SK-N-SH treated with all-trans-retinoic acid at 6 μM for 48 hours (cell line): ENCODE measurements at regions not wholly inside any gene's neighbourhood (a gene's known extent, or its start where the extent isn't known, plus 50 kb on each side); places are given as distances from the start of the nearest gene placed in this dataset.

Experiments used
- ATAC-seq: fragments of 200-7000 bp; cut with Tn5 transposase; 3 replicates; pipeline ENCODE4 v1.9.1; 2020; ENCODE audit warnings: mild to moderate bottlenecking, moderate library complexity
- ARNTL ChIP-seq: fragments of 450-650 bp; formaldehyde crosslinking; IDR thresholded peaks from 2 replicates; pipeline ENCODE4 v1.5.0; 2020; ENCODE audit warnings: low read depth, mild to moderate bottlenecking, moderate library complexity, borderline replicate concordance
- BACH2 ChIP-seq: fragments of 250-450 bp; sonication (Bioruptor Pico); IDR thresholded peaks from 2 replicates; pipeline ENCODE4 v1.9.0; 2021; ENCODE audit warnings: mild to moderate bottlenecking, borderline replicate concordance
- CSDC2 ChIP-seq: fragments of 250-450 bp; sonication (Bioruptor Pico); IDR thresholded peaks from 2 replicates; pipeline ENCODE4 v1.5.0; 2020; ENCODE audit warnings: mild to moderate bottlenecking, moderate library complexity
- ESRRG ChIP-seq: fragments of 250-450 bp; sonication (Bioruptor Pico); IDR thresholded peaks from 2 replicates; pipeline ENCODE4 v1.6.1; 2021; ENCODE audit warnings: mild to moderate bottlenecking
- GLIS3 ChIP-seq: fragments of 250-450 bp; sonication (Bioruptor Pico); IDR thresholded peaks from 2 replicates; pipeline ENCODE4 v1.5.0; 2020; ENCODE audit warnings: mild to moderate bottlenecking, moderate library complexity
- ISL1 ChIP-seq: fragments of 250-450 bp; sonication (Bioruptor Pico); IDR thresholded peaks from 2 replicates; pipeline ENCODE4 v2.1.2; 2022; ENCODE audit warnings: mild to moderate bottlenecking, moderate library complexity
- PPARA ChIP-seq: fragments of 250-450 bp; sonication (Bioruptor Pico); IDR thresholded peaks from 2 replicates; pipeline ENCODE4 v1.5.0; 2020; ENCODE audit warnings: mild to moderate bottlenecking, borderline replicate concordance
- RARB ChIP-seq: fragments of 250-450 bp; sonication (Bioruptor Pico); IDR thresholded peaks from 2 replicates; pipeline ENCODE4 v1.8.0; 2021; ENCODE audit warnings: mild to moderate bottlenecking, moderate library complexity
- SNAI2 ChIP-seq: fragments of 250-450 bp; sonication (Bioruptor Pico); IDR thresholded peaks from 2 replicates; pipeline ENCODE4 v1.5.0; 2020; ENCODE audit warnings: mild to moderate bottlenecking, moderate library complexity
- TCF4 ChIP-seq: fragments of 250-450 bp; sonication (Bioruptor Pico); IDR thresholded peaks from 2 replicates; pipeline ENCODE4 v1.8.0; 2021; ENCODE audit warnings: mild to moderate bottlenecking, moderate library complexity, borderline replicate concordance
- TOX ChIP-seq: fragments of 250-450 bp; sonication (Bioruptor Pico); IDR thresholded peaks from 2 replicates; pipeline ENCODE4 v1.8.0; 2021; ENCODE audit warnings: mild to moderate bottlenecking, moderate library complexity, borderline replicate concordance
- ZC3H10 ChIP-seq: fragments of 250-450 bp; sonication (Bioruptor Pico); IDR thresholded peaks from 2 replicates; pipeline ENCODE4 v1.5.1; 2021; ENCODE audit warnings: mild to moderate bottlenecking, moderate library complexity
- ZFP30 ChIP-seq: fragments of 450-650 bp; formaldehyde crosslinking; IDR thresholded peaks from 2 replicates; pipeline ENCODE4 v1.5.0; 2022; ENCODE audit warnings: mild to moderate bottlenecking, moderate library complexity
- ZNF565 ChIP-seq: fragments of 450-650 bp; formaldehyde crosslinking; conservative IDR thresholded peaks from 2 replicates; pipeline ENCODE4 v1.5.0; 2020; ENCODE audit warnings: low read depth, mild to moderate bottlenecking, moderate library complexity
- ZNF8 ChIP-seq: fragments of 450-650 bp; formaldehyde crosslinking; IDR thresholded peaks from 2 replicates; pipeline ENCODE4 v1.5.0; 2020; ENCODE audit warnings: mild to moderate bottlenecking, moderate library complexity
- TF ChIP-seq, protein P1 (sequence below): fragments of 250-450 bp; sonication (Bioruptor Pico); IDR thresholded peaks from 2 replicates; pipeline ENCODE4 v1.5.0; 2020; ENCODE audit warnings: mild to moderate bottlenecking, moderate library complexity
- TF ChIP-seq, protein P2 (sequence below): fragments of 250-450 bp; sonication (Bioruptor Pico); IDR thresholded peaks from 2 replicates; pipeline ENCODE4 v1.5.1; 2020; ENCODE audit warnings: low read depth, mild to moderate bottlenecking, moderate library complexity
- TF ChIP-seq, protein P3 (sequence below): fragments of 250-450 bp; sonication (Bioruptor Pico); IDR thresholded peaks from 2 replicates; pipeline ENCODE4 v1.5.1; 2021; ENCODE audit warnings: mild to moderate bottlenecking, moderate library complexity
- TF ChIP-seq, protein P4 (sequence below): fragments of 250-450 bp; sonication (Bioruptor Pico); IDR thresholded peaks from 2 replicates; pipeline ENCODE4 v1.8.0; 2020; ENCODE audit warnings: mild to moderate bottlenecking, moderate library complexity, borderline replicate concordance
- TF ChIP-seq, protein P5 (sequence below): fragments of 250-450 bp; sonication (Bioruptor Pico); IDR thresholded peaks from 2 replicates; pipeline ENCODE4 v1.8.0; 2021; ENCODE audit warnings: low read depth, mild to moderate bottlenecking, moderate library complexity, borderline replicate concordance

DNA sequence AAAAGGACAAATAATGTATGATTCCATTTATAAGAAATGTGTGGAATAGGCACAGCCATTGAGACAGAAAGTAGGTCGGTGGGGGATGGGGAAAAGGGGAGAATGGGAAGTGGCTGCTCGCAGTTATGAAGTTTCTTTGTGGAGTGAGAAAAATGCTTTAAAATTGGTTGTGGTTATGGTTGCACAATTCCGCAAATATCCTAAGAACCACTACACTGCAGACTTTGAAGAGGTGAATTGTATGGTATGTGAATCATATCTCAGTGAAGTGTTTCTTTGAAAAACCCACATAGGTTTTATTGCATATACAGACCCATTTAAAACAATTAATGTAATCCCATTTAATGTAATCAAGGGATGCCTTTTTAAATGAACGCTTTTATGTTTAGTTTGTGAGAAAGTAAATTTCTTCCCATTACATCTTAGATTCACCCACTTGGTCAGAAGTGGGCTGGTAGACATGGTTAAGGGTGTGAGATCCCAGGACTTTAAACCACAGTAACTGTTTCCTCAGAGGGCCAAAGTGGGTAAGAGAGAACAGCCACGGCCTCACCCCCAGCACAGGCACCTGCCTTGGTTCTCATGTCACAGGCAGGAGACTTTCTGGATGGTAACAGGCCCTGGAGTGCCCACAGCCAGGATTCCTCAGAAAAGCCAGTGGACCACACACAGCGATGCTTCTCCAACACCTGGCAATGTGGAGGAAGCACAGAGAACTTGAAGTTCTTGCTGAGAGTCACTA, 119.3 kb upstream of the GJB6 start:
- ATAC-seq: no peak

DNA sequence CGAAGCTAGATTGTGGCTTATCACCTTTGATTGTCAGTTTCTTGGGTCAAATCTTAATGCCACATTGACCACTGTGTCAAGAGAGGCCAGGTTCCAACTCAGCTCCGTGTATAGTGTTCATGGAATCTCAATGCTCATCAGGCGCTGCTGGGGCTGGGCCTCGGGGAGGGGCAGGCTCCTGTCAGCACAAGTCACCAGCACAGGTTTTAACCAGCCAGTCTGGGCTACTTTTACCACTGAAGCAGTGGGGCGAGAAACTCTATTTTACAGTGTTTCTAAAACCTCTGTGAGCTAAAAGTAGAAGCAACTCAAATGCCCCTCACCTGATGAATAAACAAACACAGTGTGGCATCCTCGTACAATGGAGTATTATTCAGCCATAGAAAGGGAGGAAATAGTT, 118.7 kb upstream of the GJB6 start:
- ATAC-seq: no peak
- TF ChIP-seq, protein P1, sequence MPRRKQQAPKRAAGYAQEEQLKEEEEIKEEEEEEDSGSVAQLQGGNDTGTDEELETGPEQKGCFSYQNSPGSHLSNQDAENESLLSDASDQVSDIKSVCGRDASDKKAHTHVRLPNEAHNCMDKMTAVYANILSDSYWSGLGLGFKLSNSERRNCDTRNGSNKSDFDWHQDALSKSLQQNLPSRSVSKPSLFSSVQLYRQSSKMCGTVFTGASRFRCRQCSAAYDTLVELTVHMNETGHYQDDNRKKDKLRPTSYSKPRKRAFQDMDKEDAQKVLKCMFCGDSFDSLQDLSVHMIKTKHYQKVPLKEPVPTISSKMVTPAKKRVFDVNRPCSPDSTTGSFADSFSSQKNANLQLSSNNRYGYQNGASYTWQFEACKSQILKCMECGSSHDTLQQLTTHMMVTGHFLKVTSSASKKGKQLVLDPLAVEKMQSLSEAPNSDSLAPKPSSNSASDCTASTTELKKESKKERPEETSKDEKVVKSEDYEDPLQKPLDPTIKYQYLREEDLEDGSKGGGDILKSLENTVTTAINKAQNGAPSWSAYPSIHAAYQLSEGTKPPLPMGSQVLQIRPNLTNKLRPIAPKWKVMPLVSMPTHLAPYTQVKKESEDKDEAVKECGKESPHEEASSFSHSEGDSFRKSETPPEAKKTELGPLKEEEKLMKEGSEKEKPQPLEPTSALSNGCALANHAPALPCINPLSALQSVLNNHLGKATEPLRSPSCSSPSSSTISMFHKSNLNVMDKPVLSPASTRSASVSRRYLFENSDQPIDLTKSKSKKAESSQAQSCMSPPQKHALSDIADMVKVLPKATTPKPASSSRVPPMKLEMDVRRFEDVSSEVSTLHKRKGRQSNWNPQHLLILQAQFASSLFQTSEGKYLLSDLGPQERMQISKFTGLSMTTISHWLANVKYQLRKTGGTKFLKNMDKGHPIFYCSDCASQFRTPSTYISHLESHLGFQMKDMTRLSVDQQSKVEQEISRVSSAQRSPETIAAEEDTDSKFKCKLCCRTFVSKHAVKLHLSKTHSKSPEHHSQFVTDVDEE (CRISPR knock-in tag): no peak
- TF ChIP-seq BACH2 (CRISPR knock-in tag): no peak
- TF ChIP-seq, protein P2, sequence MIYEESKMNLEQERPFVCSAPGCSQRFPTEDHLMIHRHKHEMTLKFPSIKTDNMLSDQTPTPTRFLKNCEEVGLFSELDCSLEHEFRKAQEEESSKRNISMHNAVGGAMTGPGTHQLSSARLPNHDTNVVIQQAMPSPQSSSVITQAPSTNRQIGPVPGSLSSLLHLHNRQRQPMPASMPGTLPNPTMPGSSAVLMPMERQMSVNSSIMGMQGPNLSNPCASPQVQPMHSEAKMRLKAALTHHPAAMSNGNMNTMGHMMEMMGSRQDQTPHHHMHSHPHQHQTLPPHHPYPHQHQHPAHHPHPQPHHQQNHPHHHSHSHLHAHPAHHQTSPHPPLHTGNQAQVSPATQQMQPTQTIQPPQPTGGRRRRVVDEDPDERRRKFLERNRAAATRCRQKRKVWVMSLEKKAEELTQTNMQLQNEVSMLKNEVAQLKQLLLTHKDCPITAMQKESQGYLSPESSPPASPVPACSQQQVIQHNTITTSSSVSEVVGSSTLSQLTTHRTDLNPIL (CRISPR knock-in tag): no peak
- no peak for TF ChIP-seq ZNF8 (CRISPR knock-in tag)
- TF ChIP-seq TCF4 (CRISPR knock-in tag): no peak
- no peak for TF ChIP-seq TOX (CRISPR knock-in tag)
- no peak for TF ChIP-seq GLIS3 (CRISPR knock-in tag)
- TF ChIP-seq, protein P3, sequence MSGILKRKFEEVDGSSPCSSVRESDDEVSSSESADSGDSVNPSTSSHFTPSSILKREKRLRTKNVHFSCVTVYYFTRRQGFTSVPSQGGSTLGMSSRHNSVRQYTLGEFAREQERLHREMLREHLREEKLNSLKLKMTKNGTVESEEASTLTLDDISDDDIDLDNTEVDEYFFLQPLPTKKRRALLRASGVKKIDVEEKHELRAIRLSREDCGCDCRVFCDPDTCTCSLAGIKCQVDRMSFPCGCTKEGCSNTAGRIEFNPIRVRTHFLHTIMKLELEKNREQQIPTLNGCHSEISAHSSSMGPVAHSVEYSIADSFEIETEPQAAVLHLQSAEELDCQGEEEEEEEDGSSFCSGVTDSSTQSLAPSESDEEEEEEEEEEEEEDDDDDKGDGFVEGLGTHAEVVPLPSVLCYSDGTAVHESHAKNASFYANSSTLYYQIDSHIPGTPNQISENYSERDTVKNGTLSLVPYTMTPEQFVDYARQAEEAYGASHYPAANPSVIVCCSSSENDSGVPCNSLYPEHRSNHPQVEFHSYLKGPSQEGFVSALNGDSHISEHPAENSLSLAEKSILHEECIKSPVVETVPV (CRISPR knock-in tag): no peak
- TF ChIP-seq CSDC2: no peak
- TF ChIP-seq, protein P4, sequence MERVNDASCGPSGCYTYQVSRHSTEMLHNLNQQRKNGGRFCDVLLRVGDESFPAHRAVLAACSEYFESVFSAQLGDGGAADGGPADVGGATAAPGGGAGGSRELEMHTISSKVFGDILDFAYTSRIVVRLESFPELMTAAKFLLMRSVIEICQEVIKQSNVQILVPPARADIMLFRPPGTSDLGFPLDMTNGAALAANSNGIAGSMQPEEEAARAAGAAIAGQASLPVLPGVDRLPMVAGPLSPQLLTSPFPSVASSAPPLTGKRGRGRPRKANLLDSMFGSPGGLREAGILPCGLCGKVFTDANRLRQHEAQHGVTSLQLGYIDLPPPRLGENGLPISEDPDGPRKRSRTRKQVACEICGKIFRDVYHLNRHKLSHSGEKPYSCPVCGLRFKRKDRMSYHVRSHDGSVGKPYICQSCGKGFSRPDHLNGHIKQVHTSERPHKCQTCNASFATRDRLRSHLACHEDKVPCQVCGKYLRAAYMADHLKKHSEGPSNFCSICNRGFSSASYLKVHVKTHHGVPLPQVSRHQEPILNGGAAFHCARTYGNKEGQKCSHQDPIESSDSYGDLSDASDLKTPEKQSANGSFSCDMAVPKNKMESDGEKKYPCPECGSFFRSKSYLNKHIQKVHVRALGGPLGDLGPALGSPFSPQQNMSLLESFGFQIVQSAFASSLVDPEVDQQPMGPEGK (CRISPR knock-in tag): no peak
- no peak for TF ChIP-seq ESRRG
- no peak for TF ChIP-seq ZNF565
- TF ChIP-seq PPARA: no peak

More for the DNA sequence above, 119.3 kb upstream of the GJB6 start:
- TF ChIP-seq, protein P2 (CRISPR knock-in tag): no peak
- no peak for TF ChIP-seq BACH2 (CRISPR knock-in tag)
- no peak for TF ChIP-seq RARB
- no peak for TF ChIP-seq ZFP30
- TF ChIP-seq ARNTL (CRISPR knock-in tag): no peak
- TF ChIP-seq, protein P5, sequence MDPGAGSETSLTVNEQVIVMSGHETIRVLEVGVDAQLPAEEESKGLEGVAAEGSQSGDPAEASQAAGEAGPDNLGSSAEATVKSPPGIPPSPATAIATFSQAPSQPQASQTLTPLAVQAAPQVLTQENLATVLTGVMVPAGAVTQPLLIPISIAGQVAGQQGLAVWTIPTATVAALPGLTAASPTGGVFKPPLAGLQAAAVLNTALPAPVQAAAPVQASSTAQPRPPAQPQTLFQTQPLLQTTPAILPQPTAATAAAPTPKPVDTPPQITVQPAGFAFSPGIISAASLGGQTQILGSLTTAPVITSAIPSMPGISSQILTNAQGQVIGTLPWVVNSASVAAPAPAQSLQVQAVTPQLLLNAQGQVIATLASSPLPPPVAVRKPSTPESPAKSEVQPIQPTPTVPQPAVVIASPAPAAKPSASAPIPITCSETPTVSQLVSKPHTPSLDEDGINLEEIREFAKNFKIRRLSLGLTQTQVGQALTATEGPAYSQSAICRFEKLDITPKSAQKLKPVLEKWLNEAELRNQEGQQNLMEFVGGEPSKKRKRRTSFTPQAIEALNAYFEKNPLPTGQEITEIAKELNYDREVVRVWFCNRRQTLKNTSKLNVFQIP (CRISPR knock-in tag): no peak
- TF ChIP-seq PPARA: no peak
- no peak for TF ChIP-seq SNAI2 (CRISPR knock-in tag)
- no peak for TF ChIP-seq ISL1 (CRISPR knock-in tag)
- TF ChIP-seq ZNF565: no peak
- no peak for TF ChIP-seq CSDC2
- TF ChIP-seq, protein P1 (CRISPR knock-in tag): no peak
- TF ChIP-seq ESRRG: no peak
- TF ChIP-seq, protein P4 (CRISPR knock-in tag): no peak
- no peak for TF ChIP-seq ZC3H10 (CRISPR knock-in tag)
